GM12892 (cell line): ENCODE measurements at regions not wholly inside any gene's neighbourhood (a gene's known extent, or its start where the extent isn't known, plus 50 kb on each side); places are given as distances from the start of the nearest gene placed in this dataset.

Experiments used
- DNase-seq: peaks from one replicate; pipeline ENCODE4 v3.0.0; 2011; ENCODE audit not compliant: insufficient read length
- FAIRE-seq: peaks from 2 replicates; lab custom pipeline; 2011; peaks lifted over from hg19 to GRCh38; lab: Jason Lieb, UNC
- POLR2A ChIP-seq: IDR thresholded peaks from 2 replicates; pipeline ENCODE4 v1.6.1; 2011; ENCODE audit warnings: low read depth, low read length, control low read depth
- POLR2AphosphoS5 ChIP-seq: IDR thresholded peaks from 2 replicates; pipeline ENCODE4 v1.6.1; 2011; ENCODE audit warnings: low read depth, low read length, control low read depth
- TAF1 ChIP-seq: IDR thresholded peaks from 2 replicates; pipeline ENCODE4 v1.6.1; 2011; ENCODE audit warnings: low read depth, mild to moderate bottlenecking, control low read depth, low read length, borderline replicate concordance

DNA sequence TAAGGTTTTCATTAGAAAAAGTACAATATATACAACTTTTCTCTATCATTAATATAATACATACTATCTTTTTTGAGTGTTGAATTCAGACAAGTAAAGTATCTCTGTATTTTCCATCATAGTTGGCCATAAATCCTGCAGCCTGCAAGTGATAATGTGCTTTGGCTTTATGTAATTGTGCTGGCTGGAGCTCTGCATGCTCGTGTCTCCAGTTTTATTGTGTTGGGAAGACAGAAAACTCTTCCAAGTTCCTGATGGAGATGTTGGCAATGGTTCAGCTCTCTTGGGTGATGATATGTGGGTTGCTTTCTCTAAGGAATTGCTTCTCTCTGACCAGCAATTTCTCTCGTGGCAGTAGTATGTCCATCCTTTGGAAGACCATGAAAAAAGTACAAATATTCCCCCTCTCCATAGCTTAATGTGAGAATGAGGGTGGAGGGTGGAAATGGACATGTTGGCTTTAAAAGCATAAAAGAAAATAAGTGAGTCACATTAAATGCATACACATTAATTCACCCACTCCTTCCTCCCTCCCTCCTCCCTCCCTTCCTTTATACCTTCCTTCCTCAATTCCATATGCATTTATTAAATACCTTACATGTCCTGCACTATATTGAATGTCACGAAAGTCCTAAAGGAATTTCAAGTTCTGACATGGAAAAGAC is 344.2 kb downstream of the MTX2 start:
- FAIRE-seq = no peak
- TF ChIP-seq POLR2A (no peak), POLR2AphosphoS5 (no peak), TAF1 (no peak)
- DNase-seq = no peak

DNA sequence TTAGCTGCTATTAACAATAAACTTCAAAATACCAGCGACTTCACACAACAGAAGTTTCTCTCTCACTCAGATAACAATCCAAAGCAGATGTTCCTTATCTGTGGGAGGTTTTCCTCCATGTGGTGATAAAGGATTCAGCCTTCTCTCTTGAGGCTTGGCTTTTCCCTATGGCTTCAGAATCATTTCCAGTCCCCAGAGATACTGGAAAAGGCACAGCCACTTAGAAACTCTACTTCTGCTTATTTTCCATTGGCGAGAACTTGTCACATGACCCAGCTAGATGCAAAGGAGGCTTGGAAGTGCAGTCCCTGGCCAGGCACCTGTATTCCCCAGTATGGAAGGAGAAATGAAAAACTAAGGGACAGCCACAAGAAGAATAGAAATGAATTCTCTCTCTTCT is 344.8 kb downstream of the MTX2 start:
- FAIRE-seq (no peak), DNase-seq (no peak)
- TF ChIP-seq TAF1 (no peak), POLR2AphosphoS5 (no peak), POLR2A (no peak)

DNA sequence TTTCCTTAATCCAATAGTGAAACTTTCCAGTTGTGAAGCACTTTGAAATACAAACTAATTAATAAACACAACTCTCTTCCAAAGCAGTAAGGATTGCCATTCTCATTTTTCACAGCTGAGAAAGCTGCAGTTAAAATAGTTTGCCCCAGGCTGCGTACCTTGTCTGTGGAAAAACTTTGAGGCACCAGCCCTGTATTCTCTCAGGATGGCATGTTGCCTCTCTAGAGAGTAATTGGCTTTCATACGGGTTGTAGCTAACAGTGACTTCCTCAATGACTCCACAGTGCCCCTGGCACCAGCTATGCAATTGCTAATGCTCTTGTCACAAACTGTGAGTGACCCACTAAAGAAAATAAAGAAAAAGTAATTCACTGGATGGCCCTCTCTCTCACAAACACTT is 345.7 kb downstream of the MTX2 start:
- DNase-seq (no peak), FAIRE-seq (no peak)
- TF ChIP-seq TAF1 (no peak), POLR2A (no peak), POLR2AphosphoS5 (no peak)

DNA sequence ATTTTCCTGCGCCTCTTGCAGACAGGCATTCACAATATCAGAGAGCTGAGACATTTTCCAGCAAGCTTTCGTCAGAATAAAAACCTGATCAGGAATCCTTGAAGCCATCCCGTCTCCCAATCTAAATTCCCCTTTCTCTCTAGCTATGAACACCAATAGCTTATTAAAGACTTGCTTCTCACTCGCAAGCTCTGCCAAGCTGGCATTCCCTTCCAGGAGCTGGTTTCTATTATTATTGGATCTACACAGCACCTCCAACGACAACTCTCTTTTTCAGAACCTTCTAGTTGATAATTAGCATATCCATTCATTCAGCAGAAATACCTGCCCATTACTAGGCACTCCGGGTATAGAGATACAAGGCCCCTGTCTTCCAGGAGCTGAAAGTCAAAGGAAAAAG is 350.3 kb downstream of the MTX2 start:
- FAIRE-seq (no peak), DNase-seq (no peak)
- TF ChIP-seq POLR2A (no peak), POLR2AphosphoS5 (no peak), TAF1 (no peak)

DNA sequence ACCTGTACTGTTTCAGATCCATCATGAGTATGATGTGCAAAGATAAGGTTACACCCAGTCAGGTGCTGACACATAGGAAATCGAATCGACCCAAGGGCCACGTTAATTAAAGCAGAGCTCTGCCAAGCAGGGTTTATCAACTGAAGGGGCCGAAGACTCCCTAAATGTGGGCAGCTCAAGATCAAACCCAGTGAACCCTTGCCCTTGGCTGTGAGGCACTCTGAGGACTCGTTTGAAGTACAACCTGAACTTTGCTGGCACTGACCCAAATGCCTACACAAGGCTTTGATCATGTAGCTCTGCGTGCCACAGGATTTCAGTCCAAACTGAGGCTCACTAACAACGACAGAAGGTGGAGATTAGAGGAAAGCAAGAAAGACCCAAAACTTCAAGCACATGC is 352.1 kb downstream of the MTX2 start:
- FAIRE-seq = no peak

DNA sequence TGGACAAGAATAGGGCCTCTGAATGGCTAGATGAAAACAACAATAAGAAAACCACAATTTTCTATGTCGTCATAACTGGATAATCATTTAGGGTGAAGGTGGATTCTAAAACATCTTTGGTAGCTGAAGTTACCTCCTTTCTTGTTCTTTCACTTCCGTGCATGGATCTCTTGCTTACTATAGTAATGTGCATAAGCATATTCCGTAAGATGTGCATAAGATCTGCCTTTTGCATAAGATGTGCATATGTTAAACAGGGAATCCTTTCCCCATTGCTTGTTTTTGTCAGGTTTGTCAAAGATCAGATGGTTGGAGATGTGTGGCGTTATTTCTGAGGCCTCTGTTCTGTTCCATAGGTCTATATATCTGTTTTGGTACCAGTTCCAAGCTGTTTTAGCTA is 353.6 kb downstream of the MTX2 start:
- TF ChIP-seq TAF1 (no peak), POLR2AphosphoS5 (no peak), POLR2A (no peak)
- no peak for FAIRE-seq

More for the DNA sequence above, 352.1 kb downstream of the MTX2 start:
- TF ChIP-seq TAF1 (no peak), POLR2A (no peak), POLR2AphosphoS5 (no peak)
- DNase-seq = no peak

DNA sequence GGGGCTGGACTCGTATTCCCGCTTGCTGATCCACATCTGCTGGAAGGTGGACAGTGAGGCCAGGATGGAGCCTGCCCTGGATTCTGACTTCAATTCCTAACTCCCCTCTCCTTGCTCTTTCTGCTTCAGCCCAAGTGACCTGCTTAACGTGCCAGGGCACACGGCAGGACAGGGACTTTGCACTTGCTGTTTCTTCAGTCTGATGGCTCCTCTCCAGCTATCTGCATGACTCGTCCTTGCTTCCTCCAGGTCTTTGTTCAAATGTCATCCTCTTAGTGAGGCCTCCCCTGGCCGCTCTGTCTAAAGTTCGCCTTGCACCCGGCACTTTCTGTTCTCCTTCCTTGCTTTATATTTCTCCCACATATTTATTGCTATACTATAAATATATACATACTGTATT is 357.6 kb downstream of the MTX2 start:
- FAIRE-seq (no peak), DNase-seq (no peak)
- TF ChIP-seq POLR2A (no peak), TAF1 (no peak), POLR2AphosphoS5 (no peak)

More for the DNA sequence above, 353.6 kb downstream of the MTX2 start:
- no peak for DNase-seq

DNA sequence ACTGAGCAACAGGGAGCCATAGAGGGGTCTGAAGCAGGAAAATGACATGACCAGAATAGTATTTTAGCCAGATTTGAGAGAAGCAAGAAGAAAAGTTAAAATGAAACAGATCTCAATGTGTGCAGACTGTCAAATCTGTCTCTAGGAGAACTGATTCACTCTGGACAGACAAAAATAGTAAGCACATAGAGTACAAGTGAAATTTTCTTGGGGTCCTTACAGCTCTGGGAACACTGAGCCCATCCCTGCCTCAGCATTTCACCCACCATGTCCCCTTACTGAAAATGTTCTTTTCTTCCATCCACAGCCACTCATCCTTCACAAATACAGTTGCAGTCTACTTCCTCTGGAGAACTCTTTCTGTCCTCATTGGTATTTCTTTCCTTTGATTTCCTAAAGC is 359.2 kb downstream of the MTX2 start:
- no peak for FAIRE-seq
- DNase-seq = no peak
- no peak for TF ChIP-seq TAF1

DNA sequence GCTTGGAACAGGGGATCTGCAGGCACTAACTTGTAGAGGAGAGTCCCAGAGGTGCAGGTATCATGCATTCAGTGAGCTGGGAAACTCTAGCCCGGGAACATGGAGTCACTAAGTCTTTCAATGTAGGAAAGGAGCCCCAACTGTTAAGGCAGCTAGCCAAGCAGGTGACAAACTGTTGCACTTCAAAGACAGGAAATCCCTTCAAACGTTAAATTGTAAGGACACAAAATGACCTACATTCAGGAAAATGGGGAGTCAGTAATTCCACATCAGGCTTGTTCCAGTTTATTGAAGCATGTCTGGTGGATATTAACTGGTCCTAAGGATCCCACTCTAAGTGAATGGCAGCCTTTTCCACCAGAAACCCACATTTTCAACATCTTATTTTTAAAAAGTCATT is 364.5 kb downstream of the MTX2 start:
- FAIRE-seq = no peak
- no peak for TF ChIP-seq TAF1
- no peak for TF ChIP-seq POLR2A
- TF ChIP-seq POLR2AphosphoS5 = no peak
- DNase-seq = no peak

DNA sequence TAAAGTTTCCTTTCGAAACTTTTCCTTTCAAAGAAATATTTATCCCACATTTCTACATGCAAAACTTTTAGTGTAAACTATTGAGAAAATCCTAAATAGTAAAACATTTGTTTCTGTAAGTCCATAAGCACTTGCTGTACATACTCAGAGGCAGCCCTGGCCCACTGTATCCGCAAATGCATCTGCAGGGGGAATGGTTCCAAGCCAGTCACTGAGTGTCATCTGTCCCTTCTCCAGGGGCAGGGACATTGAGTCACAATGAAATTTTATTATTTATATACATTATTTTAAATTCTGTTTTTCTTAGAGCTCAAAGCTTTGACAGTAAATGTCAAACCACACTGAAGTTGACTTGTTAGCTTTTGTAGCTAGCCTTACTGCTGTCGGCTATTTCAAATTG is 367.2 kb downstream of the MTX2 start:
- TF ChIP-seq POLR2AphosphoS5 (no peak), TAF1 (no peak), POLR2A (no peak)
- FAIRE-seq = no peak

DNA sequence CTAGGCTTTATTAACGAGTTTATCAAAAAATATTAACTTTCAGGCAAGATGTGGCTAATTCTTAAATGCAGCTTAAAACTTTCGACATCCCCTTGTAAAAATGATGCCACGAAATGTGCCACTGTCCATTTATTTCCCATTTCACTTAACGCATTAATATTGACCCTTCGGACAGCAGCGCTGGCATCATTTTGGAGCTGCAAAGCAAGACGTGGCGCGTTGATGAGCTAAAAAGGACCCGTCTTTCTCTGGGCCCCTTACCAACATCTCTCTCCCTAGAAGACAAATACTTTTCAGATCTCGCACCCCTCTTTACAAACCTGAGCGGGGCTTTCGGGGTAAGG is 367.9 kb downstream of the MTX2 start:
- no peak for DNase-seq
- no peak for TF ChIP-seq POLR2AphosphoS5
- TF ChIP-seq POLR2A = no peak
- no peak for TF ChIP-seq TAF1
- no peak for FAIRE-seq

More for the DNA sequence above, 367.2 kb downstream of the MTX2 start:
- no peak for DNase-seq

DNA sequence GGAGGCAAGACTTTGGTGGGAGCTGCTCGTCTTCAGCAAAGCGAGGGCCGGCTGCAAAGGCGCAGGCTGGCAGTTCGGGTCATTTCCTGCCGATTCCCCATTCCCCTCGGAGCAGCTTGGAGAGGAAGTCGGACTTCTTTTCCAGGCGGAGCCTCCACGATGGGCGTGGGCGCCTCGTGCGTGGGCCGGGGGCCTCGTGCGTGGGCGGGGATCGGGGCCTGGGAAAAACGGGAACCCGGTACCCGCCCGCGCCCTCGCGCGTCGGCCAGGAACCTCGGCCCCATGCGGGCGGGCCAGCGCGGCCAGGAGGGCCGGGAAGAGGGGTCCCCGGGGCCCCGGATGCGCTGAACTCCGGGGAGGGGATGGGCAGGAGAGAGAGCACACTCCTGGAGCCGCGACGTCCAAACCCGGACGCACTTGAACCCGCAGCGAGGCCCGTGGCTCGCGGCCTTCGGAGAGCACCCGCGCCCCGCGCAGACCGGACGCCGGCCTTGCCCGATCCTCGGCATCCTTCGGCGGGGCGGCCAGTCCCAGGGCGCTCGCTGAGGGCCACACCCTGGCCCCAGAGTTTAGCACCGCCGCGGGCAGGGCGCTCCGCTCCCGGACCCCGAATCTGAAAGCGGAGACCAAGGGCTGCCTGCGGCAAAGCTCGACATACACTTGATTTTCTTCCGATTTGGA is 368.4 kb downstream of the MTX2 start:
- peak; percentile 54 for FAIRE-seq
- TF ChIP-seq POLR2AphosphoS5 (no peak), POLR2A (no peak), TAF1 (no peak)
- DNase-seq = peak; percentile 38

DNA sequence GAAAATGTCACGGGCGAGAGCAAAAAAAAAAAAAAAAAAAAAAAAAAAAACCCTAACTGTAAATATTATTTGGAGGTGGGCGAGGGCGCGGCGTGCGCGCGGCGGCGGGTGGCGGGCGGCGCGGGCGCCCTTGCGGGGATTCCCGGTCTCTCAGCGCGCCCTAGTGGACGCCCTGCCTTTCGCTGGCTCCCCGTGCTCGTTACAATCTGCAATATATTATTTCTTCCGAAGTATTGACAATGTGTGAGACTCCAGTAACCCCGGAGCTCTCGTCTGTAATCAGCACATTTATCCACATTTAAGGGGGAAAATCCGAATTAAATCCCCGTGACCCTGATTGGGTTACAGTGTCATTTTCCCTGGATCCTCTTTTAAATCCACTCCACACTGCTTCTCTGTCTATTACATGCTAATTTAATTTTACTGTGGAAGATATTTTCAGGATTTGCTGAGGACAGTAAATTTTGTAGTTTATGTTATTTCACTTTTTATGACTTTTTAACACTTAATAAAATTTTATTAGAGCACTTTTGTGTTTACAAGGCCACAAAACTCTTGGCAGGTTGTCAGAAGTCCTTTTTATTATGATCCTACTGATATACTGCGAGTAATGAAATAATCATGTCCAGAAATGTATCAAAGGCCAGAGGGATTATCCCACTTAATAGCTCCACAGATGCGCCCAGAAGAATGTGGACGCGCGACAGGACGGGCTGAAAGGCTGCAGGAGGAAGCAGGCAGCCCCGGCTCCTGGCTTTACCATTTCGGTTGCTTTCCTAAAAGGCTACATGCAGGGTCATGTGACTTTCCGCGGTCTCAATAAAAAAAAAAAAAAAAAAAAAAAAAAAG is 369.1 kb downstream of the MTX2 start:
- FAIRE-seq (peak; percentile 77), DNase-seq (peak; percentile 65)
- no peak for TF ChIP-seq TAF1

DNA sequence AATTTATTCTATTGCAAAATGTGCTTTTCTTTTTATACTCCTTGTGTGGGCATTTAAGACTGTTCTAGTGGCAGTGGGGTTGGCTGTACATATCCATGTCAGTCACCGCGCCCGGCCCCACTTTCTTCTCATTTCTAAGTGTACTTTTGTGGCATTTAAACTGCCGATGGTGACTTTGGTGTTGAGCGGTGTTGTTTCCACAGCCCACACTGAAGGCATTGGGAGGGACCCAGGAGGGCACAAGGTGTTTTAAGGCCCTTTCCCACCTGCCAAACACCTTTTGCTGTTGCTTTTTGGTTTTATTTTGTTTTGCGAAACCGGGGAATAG is 369.7 kb downstream of the MTX2 start:
- no peak for FAIRE-seq
- no peak for DNase-seq

More for the DNA sequence above, 369.7 kb downstream of the MTX2 start:
- TF ChIP-seq POLR2A (no peak), TAF1 (no peak), POLR2AphosphoS5 (no peak)
